Heart left ventricle (tissue), 13 donors: ENCODE measurements at regions not wholly inside any gene's neighbourhood (a gene's known extent, or its start where the extent isn't known, plus 50 kb on each side); places are given as distances from the start of the nearest gene placed in this dataset.

Source experiments
- POLR2A ChIP-seq, 2 donors: fragments of 450-650 bp; IDR thresholded peaks; one replicate each; pipeline ENCODE4 v1.6.1; 2017; ENCODE audit warnings: antibody characterized with exemption in 2 of 2, mild to moderate bottlenecking in 2 of 2, moderate library complexity in 2 of 2
- TF ChIP-seq, protein P1 (sequence below), 12 donors: fragments of 200-600 bp; sonication (generic) in 4 of 12; IDR thresholded peaks; one replicate each; pipeline versions ENCODE4 v1.5.0 to v1.8.0; 2018 to 2022; ENCODE audit warnings: antibody characterized with exemption in 12 of 12, mild to moderate bottlenecking in 5 of 12
- donor health status: ischemic (EF 13 %, LVEDD 7.1; RV severe dilation, severe dysfunction).
- donor health status: DM: no; HTN: yes; CAD: no.
- donor health status: DM: no; HTN: no; CAD: no.
- donor health status: ischemic (EF 25% LVEDD 6.9; RV normal size, moderate dysfunction).
- donor health status: ischemic (EF 25% LVEDD 5.7; RV mildly dilated, moderate dysfunction).
- donor health status: ischemic (EF 35%, LVEDD 5.7; RV mildly dilated, moderate dysfunction).
- donor health status: nonischemic (EF 11% LVEDD 7.7; RV severe dilation, severe dysfunction).
- donor health status: DM: yes; HTN: yes; CAD: no.
- donor health status: PGD.
- donor health status: ischemic (EF 29% LVEDD 5.4; RV normal size, mild dysfunction).
- donor health status: nonischemic (EF 23%, LVEDD 6.1; RV moderate dilation, normal function).

GRCh38 chr6:113576310-113576709 is 280.8 kb upstream of the MARCKS start:
- TF ChIP-seq, protein P1, sequence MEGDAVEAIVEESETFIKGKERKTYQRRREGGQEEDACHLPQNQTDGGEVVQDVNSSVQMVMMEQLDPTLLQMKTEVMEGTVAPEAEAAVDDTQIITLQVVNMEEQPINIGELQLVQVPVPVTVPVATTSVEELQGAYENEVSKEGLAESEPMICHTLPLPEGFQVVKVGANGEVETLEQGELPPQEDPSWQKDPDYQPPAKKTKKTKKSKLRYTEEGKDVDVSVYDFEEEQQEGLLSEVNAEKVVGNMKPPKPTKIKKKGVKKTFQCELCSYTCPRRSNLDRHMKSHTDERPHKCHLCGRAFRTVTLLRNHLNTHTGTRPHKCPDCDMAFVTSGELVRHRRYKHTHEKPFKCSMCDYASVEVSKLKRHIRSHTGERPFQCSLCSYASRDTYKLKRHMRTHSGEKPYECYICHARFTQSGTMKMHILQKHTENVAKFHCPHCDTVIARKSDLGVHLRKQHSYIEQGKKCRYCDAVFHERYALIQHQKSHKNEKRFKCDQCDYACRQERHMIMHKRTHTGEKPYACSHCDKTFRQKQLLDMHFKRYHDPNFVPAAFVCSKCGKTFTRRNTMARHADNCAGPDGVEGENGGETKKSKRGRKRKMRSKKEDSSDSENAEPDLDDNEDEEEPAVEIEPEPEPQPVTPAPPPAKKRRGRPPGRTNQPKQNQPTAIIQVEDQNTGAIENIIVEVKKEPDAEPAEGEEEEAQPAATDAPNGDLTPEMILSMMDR (IDR thresholded peaks at IDR 0.05) = no peak
- no peak for TF ChIP-seq POLR2A (IDR thresholded peaks at IDR 0.05)
